ENCODE measurements at regions not wholly inside any gene's neighbourhood (a gene's known extent, or its start where the extent isn't known, plus 50 kb on each side); places are given as distances from the start of the nearest gene placed in this dataset.

- Histone ChIP-seq H3K9me3 (no peaks in the 10 kb centered on the region), H3K27ac (no peak overlapping the region), H3K4me1 (peaks cover 0 to 32% (median 5%) of the 10 kb centered on the region in 3 donors), H3K27me3 (no peaks in the 10 kb centered on the region), H3K4me3 (no peak overlapping the region), H3K36me3 (no peaks in the 10 kb centered on the region)
- TF ChIP-seq POLR2AphosphoS5 (IDR thresholded peaks at IDR 0.05): no peak
- no peak for TF ChIP-seq EP300 (IDR thresholded peaks at IDR 0.05)
- no peak for TF ChIP-seq POLR2A (IDR thresholded peaks at IDR 0.05)
- TF ChIP-seq CTCF (IDR thresholded peaks at IDR 0.05): no peak
- no peak for ATAC-seq
- 20% methylated on average over 1 of the region's 2 CpGs; no CpG with 5 or more reads in 1 of the 2 donors for WGBS, 2 donors (ENCODE audit: low coverage in 1 of 2)
Observed at GRCh38 chr17:51354936-51355335, 94.6 kb downstream of the UTP18 start.

- WGBS, 2 donors (ENCODE audit: low coverage in 1 of 2): 74 to 76% methylated on average over 11 to 13 of the region's 18 CpGs
- ATAC-seq: no peak
Observed at GRCh38 chr17:51355441-51356410, 95.4 kb downstream of the UTP18 start.

GRCh38 chr17:51359055-51359454 is 98.7 kb downstream of the UTP18 start:
- H3K4me3 ChIP-seq: no peak overlapping the region
- no peak for TF ChIP-seq POLR2AphosphoS5 (IDR thresholded peaks at IDR 0.05)
- TF ChIP-seq CTCF (IDR thresholded peaks at IDR 0.05): no peak
- TF ChIP-seq EP300 (IDR thresholded peaks at IDR 0.05): no peak
- TF ChIP-seq POLR2A (IDR thresholded peaks at IDR 0.05): no peak
- H3K4me1 ChIP-seq: peaks cover 0 to 21% (median 5%) of the 10 kb centered on the region in 3 donors
- H3K9me3 ChIP-seq: no peaks in the 10 kb centered on the region
- no peaks in the 10 kb centered on the region for H3K27me3 ChIP-seq
- no peak for ATAC-seq
- H3K27ac ChIP-seq: no peak overlapping the region
- no peaks in the 10 kb centered on the region for H3K36me3 ChIP-seq
- 80 to 88% methylated on average over 1 to 4 of the region's 4 CpGs for WGBS, 2 donors (ENCODE audit: low coverage in 1 of 2)

More at GRCh38 chr17:51355441-51356410, 95.4 kb downstream of the UTP18 start:
- no peak for TF ChIP-seq POLR2AphosphoS5 (IDR thresholded peaks at IDR 0.05)
- TF ChIP-seq CTCF (IDR thresholded peaks at IDR 0.05): no peak
- TF ChIP-seq EP300 (IDR thresholded peaks at IDR 0.05): no peak
- TF ChIP-seq POLR2A (IDR thresholded peaks at IDR 0.05): no peak
- Histone ChIP-seq H3K4me3 (no peak overlapping the region), H3K9me3 (no peaks in the 10 kb centered on the region), H3K27ac (no peak overlapping the region), H3K4me1 (peaks cover 0 to 32% (median 5%) of the 10 kb centered on the region in 3 donors), H3K36me3 (no peaks in the 10 kb centered on the region), H3K27me3 (no peaks in the 10 kb centered on the region)

GRCh38 chr17:51362811-51363585 is 102.7 kb downstream of the UTP18 start:
- TF ChIP-seq POLR2A (IDR thresholded peaks at IDR 0.05) (no peak), CTCF (IDR thresholded peaks at IDR 0.05) (no peak), EP300 (IDR thresholded peaks at IDR 0.05) (no peak), POLR2AphosphoS5 (IDR thresholded peaks at IDR 0.05) (no peak)
- Histone ChIP-seq H3K27me3 (no peaks in the 10 kb centered on the region), H3K36me3 (no peaks in the 10 kb centered on the region), H3K4me3 (no peak overlapping the region), H3K4me1 (peaks cover 0 to 9% (median 0%) of the 10 kb centered on the region in 3 donors), H3K9me3 (no peaks in the 10 kb centered on the region), H3K27ac (no peak overlapping the region)
- ATAC-seq: no peak
- WGBS, 2 donors (ENCODE audit: low coverage in 1 of 2): 36 to 39% methylated on average over 3 to 5 of the region's 7 CpGs
